ENCODE measurements at regions not wholly inside any gene's neighbourhood (a gene's known extent, or its start where the extent isn't known, plus 50 kb on each side); places are given as distances from the start of the nearest gene placed in this dataset.

GRCh38 chr5:171580502-171581265 is 161.2 kb downstream of the FGF18 start:
- peak; percentile 63 for DNase-seq

GRCh38 chr5:171581781-171582180 is 162.3 kb downstream of the FGF18 start:
- no peak for DNase-seq

- DNase-seq = no peak
Measured at GRCh38 chr5:171582849-171583248, 163.4 kb downstream of the FGF18 start.

- no peak for DNase-seq
Measured at GRCh38 chr5:171585981-171586380, 166.5 kb downstream of the FGF18 start.

- no peak for DNase-seq
Measured at GRCh38 chr5:171586436-171586835, 167.0 kb downstream of the FGF18 start.

DNA sequence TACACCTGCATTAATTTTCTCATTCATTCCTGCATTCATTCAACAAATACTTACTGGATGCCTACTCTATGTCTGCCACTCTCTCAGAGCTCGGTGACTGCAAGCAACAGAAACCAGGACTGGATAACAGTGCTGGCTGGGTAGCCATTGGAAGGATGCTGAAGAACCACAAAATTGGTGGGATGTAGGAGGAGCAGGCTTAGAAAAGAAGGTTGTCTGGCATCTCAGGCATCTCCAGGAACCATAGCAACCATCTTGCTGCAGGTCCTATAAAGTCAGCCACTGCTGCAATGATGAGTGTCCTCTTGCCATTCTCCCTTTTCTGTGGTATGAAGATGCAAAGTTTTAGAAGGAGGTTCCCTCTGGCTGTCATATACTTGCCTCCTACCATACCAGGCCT is 168.6 kb downstream of the FGF18 start:
- DNase-seq = no peak

DNA sequence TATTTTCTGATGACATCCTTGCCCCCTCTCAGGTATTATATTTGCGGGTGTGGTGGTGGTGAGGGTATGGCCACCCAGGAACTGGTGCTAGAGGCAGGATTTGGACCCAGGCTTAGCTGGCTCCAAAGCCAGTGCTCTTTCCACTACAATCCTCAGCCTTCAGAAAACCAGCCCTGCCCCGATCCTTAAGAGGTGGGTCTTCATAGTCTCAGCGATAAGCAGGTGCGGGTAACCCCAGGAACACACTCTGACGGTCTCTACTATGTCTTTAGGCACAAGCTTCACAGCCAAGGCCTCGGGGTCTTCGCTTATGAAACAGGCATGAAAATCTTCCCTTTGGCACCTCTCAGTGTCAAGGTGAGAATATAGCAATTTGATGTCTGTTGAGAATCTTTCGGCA is 169.3 kb downstream of the FGF18 start:
- DNase-seq = no peak

DNA sequence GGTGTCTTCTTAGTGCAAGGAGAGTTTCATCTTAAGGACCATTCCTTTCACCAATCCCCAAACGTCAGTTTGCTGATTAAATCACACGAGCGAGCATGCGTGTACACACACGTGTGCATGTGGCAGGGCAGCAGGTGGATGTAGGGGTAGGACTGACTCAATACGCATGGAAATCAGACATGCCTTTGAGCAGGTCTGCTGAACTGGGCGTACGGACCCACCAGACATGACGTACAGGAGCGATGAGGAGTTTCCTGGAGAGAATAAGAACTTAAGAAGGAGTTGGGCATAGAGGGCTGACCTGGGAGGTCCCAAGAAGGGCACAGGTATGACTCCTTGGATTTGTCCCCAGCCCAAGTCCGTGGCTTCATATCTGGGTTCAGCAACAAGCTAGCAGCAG is 170.0 kb downstream of the FGF18 start:
- DNase-seq = no peak

DNA sequence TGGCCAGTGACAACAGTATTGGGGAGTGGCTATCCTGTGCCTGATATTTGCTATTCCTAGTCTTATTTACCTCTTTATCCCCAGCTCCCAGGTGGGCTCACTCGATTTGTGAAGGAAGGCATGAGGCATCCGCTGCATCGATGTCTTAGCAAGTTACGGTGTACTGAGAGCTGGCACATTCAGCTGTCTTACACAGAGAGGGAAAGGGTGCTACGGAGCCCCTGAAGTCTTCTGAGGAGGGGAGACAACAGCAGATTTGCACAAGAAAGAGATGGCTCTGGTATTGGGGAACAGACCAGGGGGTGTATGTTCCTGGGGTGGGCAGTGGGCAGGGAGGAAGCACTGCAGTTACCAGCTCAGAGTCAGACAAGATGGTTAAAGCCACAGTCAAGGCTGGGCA is 172.6 kb downstream of the FGF18 start:
- DNase-seq = no peak

DNA sequence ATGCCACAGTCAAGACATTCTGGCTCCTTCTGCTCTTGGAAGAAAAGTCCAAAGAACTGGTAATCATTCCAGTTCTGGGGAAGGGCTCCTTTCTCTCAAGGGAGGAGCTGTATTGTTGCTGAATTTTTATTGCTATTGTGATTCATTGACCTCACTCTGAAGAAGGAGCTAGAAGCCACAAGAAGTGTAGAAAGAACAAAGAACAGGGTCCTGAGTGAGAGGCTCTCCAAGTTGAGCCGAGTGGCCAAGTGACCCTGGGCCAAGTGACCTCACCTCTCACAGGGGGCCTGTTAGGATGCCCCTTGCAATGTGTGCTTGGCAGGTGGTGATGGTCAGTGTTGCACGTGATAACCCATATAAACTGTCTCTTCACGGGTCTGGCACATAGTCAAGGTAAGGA is 173.3 kb downstream of the FGF18 start:
- no peak for DNase-seq

DNA sequence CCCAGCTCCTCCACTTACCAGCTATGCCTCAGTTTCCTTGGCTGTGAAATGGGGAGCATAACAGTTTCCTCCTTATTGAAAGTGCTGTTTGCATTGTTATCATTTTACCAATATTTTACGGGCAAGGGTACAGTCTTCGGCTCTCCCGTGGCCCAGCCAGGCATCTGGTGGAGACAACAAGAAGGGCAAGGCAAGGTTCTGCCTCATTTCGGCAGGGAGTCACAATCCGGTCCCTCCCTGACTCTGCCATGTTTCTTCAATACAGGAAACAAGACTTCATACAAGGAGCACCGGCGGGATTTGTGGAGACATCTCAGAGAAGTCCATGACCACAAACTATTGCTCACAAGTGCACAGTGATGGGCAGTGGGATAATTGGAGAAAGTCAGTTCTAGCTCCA is 174.0 kb downstream of the FGF18 start:
- DNase-seq = no peak

- DNase-seq = no peak
Measured at GRCh38 chr5:171593976-171594375, 174.5 kb downstream of the FGF18 start.

GRCh38 chr5:171595401-171595800 is 176.0 kb downstream of the FGF18 start:
- no peak for DNase-seq

GRCh38 chr5:171595801-171596231 is 176.4 kb downstream of the FGF18 start:
- DNase-seq = no peak

- peak; percentile 78 for DNase-seq
Measured at GRCh38 chr5:171596391-171596878, 177.0 kb downstream of the FGF18 start.

GRCh38 chr5:171597946-171598640 is 178.6 kb downstream of the FGF18 start:
- DNase-seq = no peak

GRCh38 chr5:171598641-171599152 is 179.2 kb downstream of the FGF18 start:
- DNase-seq = no peak

DNA sequence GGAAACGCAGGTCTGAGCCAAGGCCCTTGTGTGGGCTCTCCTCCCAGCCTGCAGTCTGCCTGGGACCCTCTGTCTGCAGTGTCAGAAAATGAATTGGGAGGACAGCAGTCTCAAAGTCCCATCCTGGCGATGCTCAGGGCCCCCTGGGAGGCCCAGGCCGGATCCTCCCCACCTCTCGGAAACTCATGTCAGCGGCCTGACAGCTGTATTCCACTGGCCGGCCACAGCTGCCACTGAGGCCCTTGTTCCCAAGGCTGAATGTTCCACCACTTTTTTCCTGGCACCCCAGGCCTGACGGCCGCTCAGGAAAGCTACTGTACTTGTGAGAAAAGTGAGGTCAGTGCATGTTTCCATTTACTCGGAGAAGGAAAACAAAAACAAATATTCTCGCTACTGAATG is 180.0 kb downstream of the FGF18 start:
- DNase-seq = peak; percentile 62

GRCh38 chr5:171599957-171600612 is 180.6 kb downstream of the FGF18 start:
- no peak for DNase-seq

DNA sequence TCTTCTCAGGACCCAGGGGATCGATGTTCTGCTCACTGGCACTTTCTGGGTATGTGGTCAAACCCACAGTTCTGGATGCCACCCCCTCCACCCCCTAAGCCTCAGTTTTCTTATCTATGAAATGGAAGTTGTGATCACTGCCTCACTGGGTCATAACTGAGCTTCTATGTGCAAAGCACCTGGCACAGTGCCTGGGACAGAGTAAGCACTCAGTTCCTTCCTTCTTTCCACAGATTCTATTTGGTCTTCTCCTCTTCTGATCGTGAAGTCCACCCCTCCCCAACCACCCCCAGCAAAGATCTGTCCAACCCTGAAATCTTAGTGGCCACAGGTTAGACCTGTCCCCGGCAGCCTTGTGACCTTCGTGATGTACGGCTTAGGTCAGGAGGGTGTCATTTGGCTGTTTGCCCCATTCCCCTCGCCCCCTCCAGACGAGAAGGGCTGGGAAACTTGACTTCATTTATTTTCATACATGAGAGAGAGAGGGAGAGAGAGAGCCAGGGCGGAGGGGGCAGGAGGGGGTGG is 181.4 kb downstream of the FGF18 start:
- no peak for DNase-seq

GRCh38 chr5:171601266-171601881 is 181.9 kb downstream of the FGF18 start:
- DNase-seq = no peak

- DNase-seq = no peak
Measured at GRCh38 chr5:171603591-171603990, 182.0 kb upstream of the SMIM23 start.

- no peak for DNase-seq
Measured at GRCh38 chr5:171604195-171604594, 181.4 kb upstream of the SMIM23 start.
